BLaER1 (cell line): ENCODE measurements at regions not wholly inside any gene's neighbourhood (a gene's known extent, or its start where the extent isn't known, plus 50 kb on each side); places are given as distances from the start of the nearest gene placed in this dataset.

Experiments
- H3K27ac ChIP-seq: shearing (Covaris generic); formaldehyde crosslinking; 2 replicates; pipeline ENCODE4 v1.8.1; 2022
- H3K27me3 ChIP-seq: shearing (Covaris generic); formaldehyde crosslinking; 2 replicates; pipeline ENCODE4 v1.8.1; 2022
- H3K36me3 ChIP-seq: shearing (Covaris generic); formaldehyde crosslinking; 2 replicates; pipeline ENCODE4 v1.8.1; 2022
- H3K4me1 ChIP-seq: shearing (Covaris generic); formaldehyde crosslinking; 2 replicates; pipeline ENCODE4 v1.8.1; 2022
- H3K4me2 ChIP-seq: shearing (Covaris generic); formaldehyde crosslinking; 2 replicates; pipeline ENCODE4 v1.8.1; 2022
- H3K4me3 ChIP-seq: shearing (Covaris generic); formaldehyde crosslinking; 2 replicates; pipeline ENCODE4 v1.8.1; 2022
- H3K9ac ChIP-seq: shearing (Covaris generic); formaldehyde crosslinking; 2 replicates; pipeline ENCODE4 v1.8.1; 2022
- H3K9me3 ChIP-seq: shearing (Covaris generic); formaldehyde crosslinking; 2 replicates; pipeline ENCODE4 v1.8.1; 2022
- H4K20me1 ChIP-seq: shearing (Covaris generic); formaldehyde crosslinking; 2 replicates; pipeline ENCODE4 v1.8.1; 2022
- Cebpa-rat ChIP-seq: shearing (Covaris generic); IDR thresholded peaks from 2 replicates; pipeline ENCODE4 v1.8.1; 2022

- H3K36me3 ChIP-seq = no peaks in the 10 kb centered on the region
- no peak overlapping the region for H3K27ac ChIP-seq
- H4K20me1 ChIP-seq = no peaks in the 10 kb centered on the region
- TF ChIP-seq Cebpa-rat = no peak
- no peak overlapping the region for H3K4me2 ChIP-seq
- H3K27me3 ChIP-seq = no peaks in the 10 kb centered on the region
- no peaks in the 10 kb centered on the region for H3K4me1 ChIP-seq
- H3K9me3 ChIP-seq = peaks cover 15% of the 10 kb centered on the region; the same call in 1 of the 2 replicates
- H3K4me3 ChIP-seq = no peak overlapping the region
- H3K9ac ChIP-seq = no peak overlapping the region
Measured at GRCh38 chr10:120085096-120085796, 192.7 kb downstream of the SEC23IP start.

- H3K4me1 ChIP-seq = no peaks in the 10 kb centered on the region
- TF ChIP-seq Cebpa-rat = no peak
- H3K4me3 ChIP-seq = no peak overlapping the region
- no peaks in the 10 kb centered on the region for H3K36me3 ChIP-seq
- no peaks in the 10 kb centered on the region for H4K20me1 ChIP-seq
- H3K9me3 ChIP-seq = peaks cover 15% of the 10 kb centered on the region; the same call in 1 of the 2 replicates
- H3K27ac ChIP-seq = no peak overlapping the region
- no peaks in the 10 kb centered on the region for H3K27me3 ChIP-seq
- no peak overlapping the region for H3K4me2 ChIP-seq
- no peak overlapping the region for H3K9ac ChIP-seq
Measured at GRCh38 chr10:120086066-120086465, 193.5 kb downstream of the SEC23IP start.

- no peaks in the 10 kb centered on the region for H3K36me3 ChIP-seq
- H3K4me3 ChIP-seq = no peak overlapping the region
- H3K9ac ChIP-seq = no peak overlapping the region
- no peaks in the 10 kb centered on the region for H3K27me3 ChIP-seq
- no peaks in the 10 kb centered on the region for H3K4me1 ChIP-seq
- no peak overlapping the region for H3K27ac ChIP-seq
- no peaks in the 10 kb centered on the region for H4K20me1 ChIP-seq
- H3K9me3 ChIP-seq = peaks cover 15% of the 10 kb centered on the region; the same call in 1 of the 2 replicates
- H3K4me2 ChIP-seq = no peak overlapping the region
- TF ChIP-seq Cebpa-rat = no peak
Measured at GRCh38 chr10:120087109-120087508, 194.6 kb downstream of the SEC23IP start.

GRCh38 chr10:120095875-120096274, 203.3 kb downstream of the SEC23IP start:
- Histone ChIP-seq H3K27ac (no peak overlapping the region), H4K20me1 (no peaks in the 10 kb centered on the region), H3K9ac (no peak overlapping the region), H3K36me3 (no peaks in the 10 kb centered on the region), H3K4me3 (no peak overlapping the region), H3K4me2 (no peak overlapping the region), H3K9me3 (0 out of 2 replicates have a peak, but pooled peaks cover 4% of the 10 kb centered on the region), H3K4me1 (no peaks in the 10 kb centered on the region), H3K27me3 (no peaks in the 10 kb centered on the region)
- no peak for TF ChIP-seq Cebpa-rat

- Histone ChIP-seq H3K9ac (no peak overlapping the region), H3K36me3 (no peaks in the 10 kb centered on the region), H3K4me1 (no peaks in the 10 kb centered on the region), H3K27me3 (no peaks in the 10 kb centered on the region), H3K27ac (no peak overlapping the region), H3K4me2 (no peak overlapping the region), H4K20me1 (no peaks in the 10 kb centered on the region), H3K9me3 (0 out of 2 replicates have a peak, but pooled peaks cover 4% of the 10 kb centered on the region), H3K4me3 (no peak overlapping the region)
- TF ChIP-seq Cebpa-rat = no peak
Measured at GRCh38 chr10:120097766-120098165, 205.2 kb downstream of the SEC23IP start.

- no peak overlapping the region for H3K4me2 ChIP-seq
- no peaks in the 10 kb centered on the region for H4K20me1 ChIP-seq
- H3K36me3 ChIP-seq = no peaks in the 10 kb centered on the region
- H3K4me3 ChIP-seq = no peak overlapping the region
- H3K9ac ChIP-seq = no peak overlapping the region
- 0 out of 2 replicates have a peak, but pooled peaks cover 4% of the 10 kb centered on the region for H3K9me3 ChIP-seq
- H3K27ac ChIP-seq = no peak overlapping the region
- TF ChIP-seq Cebpa-rat = no peak
- no peaks in the 10 kb centered on the region for H3K4me1 ChIP-seq
- no peaks in the 10 kb centered on the region for H3K27me3 ChIP-seq
Measured at GRCh38 chr10:120098232-120098930, 205.9 kb downstream of the SEC23IP start.

- no peak overlapping the region for H3K27ac ChIP-seq
- H3K4me1 ChIP-seq = peaks cover 11% of the 10 kb centered on the region
- H3K9ac ChIP-seq = no peak overlapping the region
- no peaks in the 10 kb centered on the region for H3K36me3 ChIP-seq
- H3K9me3 ChIP-seq = no peaks in the 10 kb centered on the region
- TF ChIP-seq Cebpa-rat = no peak
- H3K4me2 ChIP-seq = no peak overlapping the region
- H3K4me3 ChIP-seq = no peak overlapping the region
- H3K27me3 ChIP-seq = no peaks in the 10 kb centered on the region
- H4K20me1 ChIP-seq = no peaks in the 10 kb centered on the region
Measured at GRCh38 chr10:120103738-120104560, 211.4 kb downstream of the SEC23IP start.

GRCh38 chr10:120105001-120105400, 212.5 kb downstream of the SEC23IP start:
- Histone ChIP-seq H3K27me3 (no peaks in the 10 kb centered on the region), H3K9ac (no peak overlapping the region), H3K36me3 (no peaks in the 10 kb centered on the region), H4K20me1 (no peaks in the 10 kb centered on the region), H3K4me3 (no peak overlapping the region), H3K4me1 (peaks cover 11% of the 10 kb centered on the region), H3K4me2 (peak overlapping the region; percentile 39), H3K9me3 (no peaks in the 10 kb centered on the region), H3K27ac (no peak overlapping the region)
- no peak for TF ChIP-seq Cebpa-rat

- Histone ChIP-seq H3K9me3 (no peaks in the 10 kb centered on the region), H4K20me1 (no peaks in the 10 kb centered on the region), H3K4me1 (peaks cover 11% of the 10 kb centered on the region), H3K4me3 (no peak overlapping the region), H3K9ac (no peak overlapping the region), H3K36me3 (no peaks in the 10 kb centered on the region), H3K27me3 (no peaks in the 10 kb centered on the region), H3K4me2 (peak overlapping the region; percentile 39), H3K27ac (no peak overlapping the region)
- no peak for TF ChIP-seq Cebpa-rat
Measured at GRCh38 chr10:120105492-120105891, 213.0 kb downstream of the SEC23IP start.
